GM12878 (cell line): ENCODE measurements at regions not wholly inside any gene's neighbourhood (a gene's known extent, or its start where the extent isn't known, plus 50 kb on each side); places are given as distances from the start of the nearest gene placed in this dataset.

Source experiments
- ATAC-seq: fragments of 200-7000 bp; cut with Tn5 transposase; 3 replicates; pipeline ENCODE4 v1.9.1; 2020; ENCODE audit warnings: mild to moderate bottlenecking, moderate library complexity
- BruUV-seq: library from RNA; stranded (reverse); fragments of 400-500 nt; replicated peaks from 2 replicates; lab custom pipeline; 2021; lab: Mats Ljungman, UMichigan
- CTCF ChIA-PET: fragments of 300-600 bp; sonication (Branson Sonifier 250); formaldehyde crosslinking; extraction: SDS; loops from one replicate; lab custom pipeline; 2021; ENCODE audit warnings: inconsistent platforms; lab: Yijun Ruan, JAX
- POLR2A ChIA-PET: fragments of 350-600 bp; formaldehyde crosslinking; extraction: SDS; loops from one replicate; lab custom pipeline; 2021; ENCODE audit warnings: inconsistent platforms; lab: Charles Lee
- RAD21 ChIA-PET: fragments of 300-600 bp; sonication (Branson Sonifier 250); formaldehyde crosslinking; loops from one replicate; lab custom pipeline; 2023; ENCODE audit warnings: antibody characterized with exemption; ENCODE audit not compliant: unreplicated experiment; lab: Charles Lee
- SMC1A ChIA-PET: fragments of 300-600 bp; sonication (Branson Sonifier 250); formaldehyde crosslinking; loops from one replicate; lab custom pipeline; 2023; ENCODE audit not compliant: unreplicated experiment, uncharacterized antibody; lab: Charles Lee
- DNase-seq: peaks from one replicate; pipeline ENCODE4 v3.0.0-alpha.2; 2011; ENCODE audit warnings: low read depth, low spot score
- FAIRE-seq: peaks from 3 replicates; lab custom pipeline; 2011; peaks lifted over from hg19 to GRCh38; lab: Jason Lieb, UNC
- H2AFZ ChIP-seq: 2 replicates; pipeline ENCODE4 v1.6.0; 2011; ENCODE audit warnings: low read depth, low read length, control low read depth; ENCODE audit not compliant: control insufficient read depth
- H3K27ac ChIP-seq: 2 replicates; pipeline ENCODE4 v1.5.1; 2011; ENCODE audit warnings: control low read depth; ENCODE audit not compliant: control insufficient read depth, insufficient read depth
- H3K27me3 ChIP-seq, 2 experiments: replicated peaks in 1 of 2; 2 replicates each; pipeline versions ENCODE4 v1.6.0 to v1.6.1; 2011; ENCODE audit warnings: low read length in 1 of 2; ENCODE audit not compliant: control insufficient read depth in 2 of 2, insufficient read depth in 2 of 2
- H3K36me3 ChIP-seq, 2 experiments: 2 replicates each; pipeline ENCODE4 v1.5.1; 2011; ENCODE audit warnings: low read length in 1 of 2; ENCODE audit not compliant: control insufficient read depth in 2 of 2, insufficient read depth in 2 of 2
- H3K4me1 ChIP-seq: 2 replicates; pipeline ENCODE4 v1.6.1; 2011; ENCODE audit warnings: mild to moderate bottlenecking, low read length, moderate library complexity, mixed read lengths; ENCODE audit not compliant: control insufficient read depth, insufficient read depth
- H3K4me2 ChIP-seq: 2 replicates; pipeline ENCODE4 v1.6.0; 2011; ENCODE audit warnings: control low read depth; ENCODE audit not compliant: control insufficient read depth, insufficient read depth
- H3K4me3 ChIP-seq: fragments of 200-600 bp; sonication (generic); 2 replicates; pipeline ENCODE4 v1.5.1; 2016
- H3K79me2 ChIP-seq: 2 replicates; pipeline ENCODE4 v1.6.0; 2011; ENCODE audit warnings: low read length; ENCODE audit not compliant: control insufficient read depth, insufficient read depth
- H3K9ac ChIP-seq: 2 replicates; pipeline ENCODE4 v1.8.0; 2011; ENCODE audit warnings: low read length, control low read depth, mixed read lengths; ENCODE audit not compliant: control insufficient read depth, insufficient read depth
- H3K9me3 ChIP-seq: replicated peaks from 3 replicates; pipeline ENCODE4 v1.5.1; 2011; ENCODE audit warnings: mild to moderate bottlenecking, low read length; ENCODE audit not compliant: control insufficient read depth, insufficient read depth
- H4K20me1 ChIP-seq: 2 replicates; pipeline ENCODE4 v1.6.0; 2011; ENCODE audit not compliant: control insufficient read depth, insufficient read depth
- CEBPB ChIP-seq, 2 experiments: fragments of 150-350 bp in 1 of 2; IDR thresholded peaks; 2 replicates each; pipeline ENCODE4 v1.6.1; 2012 to 2014; ENCODE audit warnings: low read depth in 2 of 2, low read length in 2 of 2, borderline replicate concordance in 1 of 2, inconsistent platforms in 1 of 2
- CHD2 ChIP-seq: IDR thresholded peaks from 2 replicates; pipeline ENCODE4 v1.6.1; 2011; ENCODE audit warnings: low read depth, low read length, improper control_type of control experiment, borderline replicate concordance
- CREB1 ChIP-seq: IDR thresholded peaks from 2 replicates; pipeline ENCODE4 v1.6.1; 2012; ENCODE audit warnings: low read depth, mild to moderate bottlenecking, inconsistent platforms
- DPF2 ChIP-seq: fragments of 450-650 bp; IDR thresholded peaks from 2 replicates; pipeline ENCODE4 v1.6.1; 2017; ENCODE audit warnings: mild to moderate bottlenecking
- EGR1 ChIP-seq, 2 experiments: IDR thresholded peaks; 1 replicate in 1 of 2; 2 replicates in 1 of 2; pipeline ENCODE4 v1.6.1; 2011 to 2012; ENCODE audit warnings: low read depth in 2 of 2, low read length in 2 of 2, borderline replicate concordance in 1 of 2, mild to moderate bottlenecking in 1 of 2, moderate library complexity in 1 of 2
- GATAD2B ChIP-seq: fragments of 450-650 bp; conservative IDR thresholded peaks from 2 replicates; pipeline ENCODE4 v1.6.1; 2017; ENCODE audit warnings: low read depth, mild to moderate bottlenecking, moderate library complexity
- HCFC1 ChIP-seq: fragments of 150-350 bp; IDR thresholded peaks from 2 replicates; pipeline ENCODE4 v1.6.1; 2014; ENCODE audit warnings: low read length
- HDAC6 ChIP-seq: fragments of 200-600 bp; sonication (generic); IDR thresholded peaks from one replicate; pipeline ENCODE4 v1.8.0; 2017; ENCODE audit warnings: antibody characterized with exemption; ENCODE audit not compliant: unreplicated experiment
- IKZF2 ChIP-seq, 2 experiments: fragments of 450-650 bp; IDR thresholded peaks; 2 replicates each; pipeline ENCODE4 v1.6.1; 2017; ENCODE audit warnings: mild to moderate bottlenecking in 2 of 2, moderate library complexity in 2 of 2
- KDM1A ChIP-seq: fragments of 200-600 bp; sonication (generic); IDR thresholded peaks from 2 replicates; pipeline ENCODE4 v1.6.1; 2016; ENCODE audit warnings: borderline replicate concordance
- MTA2 ChIP-seq: fragments of 450-650 bp; IDR thresholded peaks from 2 replicates; pipeline ENCODE4 v1.6.1; 2016; ENCODE audit warnings: low read depth, mild to moderate bottlenecking, moderate library complexity
- RAD21 ChIP-seq: IDR thresholded peaks from 2 replicates; pipeline ENCODE4 v1.6.1; 2011; ENCODE audit warnings: mild to moderate bottlenecking, low read depth, low read length, moderate library complexity; ENCODE audit not compliant: insufficient read depth
- RAD51 ChIP-seq: fragments of 450-650 bp; IDR thresholded peaks from 2 replicates; pipeline ENCODE4 v1.6.1; 2016; ENCODE audit warnings: moderate library complexity, mild to moderate bottlenecking, inconsistent platforms
- RELA ChIP-seq: fragments of 450-650 bp; IDR thresholded peaks from 2 replicates; pipeline ENCODE4 v1.8.0; 2014; ENCODE audit warnings: borderline replicate concordance; ENCODE audit not compliant: partially characterized antibody
- REST ChIP-seq: IDR thresholded peaks from 2 replicates; pipeline ENCODE4 v1.6.1; 2012; ENCODE audit warnings: mild to moderate bottlenecking, low read depth, low read length
- STAT1 ChIP-seq: fragments of 450-650 bp; conservative IDR thresholded peaks from 2 replicates; pipeline ENCODE4 v1.6.1; 2014; ENCODE audit warnings: antibody characterized with exemption, mild to moderate bottlenecking
- ZZZ3 ChIP-seq: IDR thresholded peaks from 2 replicates; pipeline ENCODE4 v1.6.1; 2011; ENCODE audit warnings: low read depth; ENCODE audit not compliant: control insufficient read depth, insufficient read length
- WGBS: methylation state at CpG from one replicate; pipeline ENCODE4 v1.1.6; 2016; ENCODE audit warnings: low lambda C conversion rate; ENCODE audit not compliant: insufficient replicate concordance, insufficient coverage; ENCODE audit errors: missing lambda C conversion rate; 5-methylcytosine and 5-hydroxymethylcytosine counted together
- in situ Hi-C: fragments of 300-500 bp; cut with MboI; formaldehyde crosslinking; loops from 9 replicates; pipeline ENCODE4 v1.14.3; 2018; ENCODE audit warnings: mixed read lengths
- intact Hi-C: fragments of 100-400 bp; cut with micrococcal nuclease; formaldehyde crosslinking; loops from one replicate; pipeline ENCODE4 v1.14.2; 2022; ENCODE audit not compliant: unreplicated experiment

- no peak for TF ChIP-seq RAD21
Measured at GRCh38 chr9:84179531-84179930, 161.0 kb downstream of the SLC28A3 start (continued).

GRCh38 chr9:84187090-84187489 lies 153.5 kb downstream of the SLC28A3 start:
- CTCF ChIA-PET, result interaction anchor here (0.7 kb wide), 1 partner anchor 1523 kb away, joined by 3 read pairs; no protein-coding TSS in a partner anchor
- Histone ChIP-seq H3K27me3 (no peaks in the 10 kb centered on the region; a peak in 1 of 4 replicates), H3K79me2 (no peaks in the 10 kb centered on the region), H3K4me2 (no peak overlapping the region), H3K4me3 (no peak overlapping the region), H2AFZ (no peak overlapping the region), H3K9me3 (no peaks in the 10 kb centered on the region), H3K36me3 (no peaks in the 10 kb centered on the region), H4K20me1 (no peaks in the 10 kb centered on the region)
- 56% methylated on average over 5 of the region's 5 CpGs for WGBS
- ATAC-seq, result no peak
- no TSS peak for BruUV-seq
- in situ Hi-C loops, result no loop called here
- DNase-seq, result no peak
- no peak for FAIRE-seq
- SMC1A ChIA-PET, result interaction anchor here (0.8 kb wide), 1 partner anchor 15 kb away, joined by 3 read pairs; no protein-coding TSS in a partner anchor
- intact Hi-C loops, result no loop called here
- TF ChIP-seq EGR1 (IDR thresholded peaks at IDR 0.05; ENCODE audit: borderline replicate concordance in 1 of 2, low read depth in 2 of 2, low read length in 2 of 2) (no peak), CHD2 (no peak), GATAD2B (no peak), HDAC6 (no peak), RAD51 (no peak), ZZZ3 (no peak), IKZF2 (IDR thresholded peaks at IDR 0.05) (no peak), MTA2 (no peak), REST (no peak), STAT1 (no peak), CEBPB (IDR thresholded peaks at IDR 0.05; ENCODE audit: borderline replicate concordance in 1 of 2, low read depth in 2 of 2, low read length in 2 of 2) (no peak), DPF2 (no peak), CREB1 (no peak), KDM1A (no peak), RELA (no peak), HCFC1 (no peak)
- TF ChIP-seq, all 136 proteins: peak for 0
- Histone ChIP-seq H3K9ac (no peak overlapping the region), H3K27ac (no peak overlapping the region), H3K4me1 (no peaks in the 10 kb centered on the region)
- POLR2A ChIA-PET, result no interaction called here
- RAD21 ChIA-PET, result no interaction called here
